HEK293 (cell line): ENCODE measurements at regions not wholly inside any gene's neighbourhood (a gene's known extent, or its start where the extent isn't known, plus 50 kb on each side); places are given as distances from the start of the nearest gene placed in this dataset.
"Not testable (repeated sequence)": the region's sequence is repeated elsewhere in the genome, so short reads cannot be mapped to it uniquely, and the experiment has no call there.

Experiments
- CTCF ChIP-seq: fragments of 450-650 bp; formaldehyde crosslinking; IDR thresholded peaks from 2 replicates; pipeline ENCODE4 v1.5.1; 2016; ENCODE audit warnings: missing biosample characterization, missing genetic modification characterization
- PATZ1 ChIP-seq: fragments of 450-650 bp; formaldehyde crosslinking; IDR thresholded peaks from 2 replicates; pipeline ENCODE4 v1.5.1; 2016; ENCODE audit warnings: missing biosample characterization, missing genetic modification characterization
- PRDM10 ChIP-seq: fragments of 450-650 bp; formaldehyde crosslinking; IDR thresholded peaks from 2 replicates; pipeline ENCODE4 v1.5.1; 2016; ENCODE audit warnings: missing biosample characterization, missing genetic modification characterization
- REST ChIP-seq: fragments of 450-650 bp; formaldehyde crosslinking; IDR thresholded peaks from 2 replicates; pipeline ENCODE4 v1.5.1; 2016; ENCODE audit warnings: missing biosample characterization, missing genetic modification characterization
- YY1 ChIP-seq: fragments of 450-650 bp; formaldehyde crosslinking; IDR thresholded peaks from 2 replicates; pipeline ENCODE4 v1.5.1; 2018; ENCODE audit warnings: missing biosample characterization, missing genetic modification characterization
- ZNF2 ChIP-seq: fragments of 450-650 bp; formaldehyde crosslinking; IDR thresholded peaks from 2 replicates; pipeline ENCODE4 v1.5.1; 2016; ENCODE audit warnings: missing biosample characterization, missing genetic modification characterization
- ZNF548 ChIP-seq: fragments of 450-650 bp; formaldehyde crosslinking; IDR thresholded peaks from 2 replicates; pipeline ENCODE4 v1.5.1; 2016; ENCODE audit warnings: missing biosample characterization, missing genetic modification characterization
- ZNF777 ChIP-seq: fragments of 450-650 bp; formaldehyde crosslinking; IDR thresholded peaks from 2 replicates; pipeline ENCODE4 v1.5.1; 2017; ENCODE audit warnings: missing biosample characterization, missing genetic modification characterization, borderline replicate concordance

- not testable (repeated sequence) for TF ChIP-seq CTCF; PATZ1; REST; ZNF2 (tag by site-specific recombination); ZNF548 (tag by site-specific recombination); YY1; ZNF777 (tag by site-specific recombination); PRDM10 (tag by site-specific recombination)
These were observed 81.1 kb upstream of the VKORC1L1 start for GRCh38 chr7:65791788-65792187.
